GM18909 (cell line): ENCODE measurements at regions not wholly inside any gene's neighbourhood (a gene's known extent, or its start where the extent isn't known, plus 50 kb on each side); places are given as distances from the start of the nearest gene placed in this dataset.
"Not testable (repeated sequence)": the region's sequence is repeated elsewhere in the genome, so short reads cannot be mapped to it uniquely, and the experiment has no call there.

Experiments used
- ATAC-seq: cut with Tn5 transposase; IDR thresholded peaks from one replicate; pipeline ENCODE4 v1.9.1; 2021; ENCODE audit warnings: mild to moderate bottlenecking; ENCODE audit not compliant: unreplicated experiment, poor library complexity

GRCh38 chr12:58117667-58118066, 176.3 kb downstream of the ATP23 start:
- ATAC-seq = no peak

GRCh38 chr12:58125761-58126160, 184.4 kb downstream of the ATP23 start:
- not testable (repeated sequence) for ATAC-seq

- ATAC-seq = no peak
Observed at GRCh38 chr12:58131986-58132755, 190.8 kb downstream of the ATP23 start.

- ATAC-seq = no peak
Observed at GRCh38 chr12:58138424-58138823, 197.1 kb downstream of the ATP23 start.

GRCh38 chr12:58139894-58140293, 198.5 kb downstream of the ATP23 start:
- ATAC-seq = no peak

- no peak for ATAC-seq
Observed at GRCh38 chr12:58140395-58140794, 199.0 kb downstream of the ATP23 start.

- ATAC-seq = no peak
Observed at GRCh38 chr12:58142991-58143390, 201.6 kb downstream of the ATP23 start.

GRCh38 chr12:58143498-58143995, 202.2 kb downstream of the ATP23 start:
- no peak for ATAC-seq

GRCh38 chr12:58148405-58148804, 207.0 kb downstream of the ATP23 start:
- no peak for ATAC-seq

GRCh38 chr12:58148976-58149375, 207.6 kb downstream of the ATP23 start:
- no peak for ATAC-seq

GRCh38 chr12:58154359-58154758, 213.0 kb downstream of the ATP23 start:
- no peak for ATAC-seq

- no peak for ATAC-seq
Observed at GRCh38 chr12:58156697-58157096, 215.3 kb downstream of the ATP23 start.

GRCh38 chr12:58159941-58160340, 218.6 kb downstream of the ATP23 start:
- no peak for ATAC-seq

GRCh38 chr12:58161773-58162172, 220.4 kb downstream of the ATP23 start:
- no peak for ATAC-seq

- no peak for ATAC-seq
Observed at GRCh38 chr12:58163021-58163420, 221.7 kb downstream of the ATP23 start.

GRCh38 chr12:58166643-58167042, 225.3 kb downstream of the ATP23 start:
- no peak for ATAC-seq

GRCh38 chr12:58167622-58168021, 226.3 kb downstream of the ATP23 start:
- ATAC-seq = no peak

GRCh38 chr12:58169826-58170225, 228.5 kb downstream of the ATP23 start:
- ATAC-seq = no peak

GRCh38 chr12:58171914-58172313, 230.5 kb downstream of the ATP23 start:
- no peak for ATAC-seq

GRCh38 chr12:58172433-58173073, 231.2 kb downstream of the ATP23 start:
- ATAC-seq = no peak

- ATAC-seq = no peak
Observed at GRCh38 chr12:58174316-58174715, 232.9 kb downstream of the ATP23 start.
